HG03159 (cell line): ENCODE measurements at regions not wholly inside any gene's neighbourhood (a gene's known extent, or its start where the extent isn't known, plus 50 kb on each side); places are given as distances from the start of the nearest gene placed in this dataset.

Experiments used
- ATAC-seq: cut with Tn5 transposase; IDR thresholded peaks from one replicate; pipeline ENCODE4 v1.9.1; 2021; ENCODE audit warnings: mild to moderate bottlenecking, moderate library complexity; ENCODE audit not compliant: unreplicated experiment

DNA sequence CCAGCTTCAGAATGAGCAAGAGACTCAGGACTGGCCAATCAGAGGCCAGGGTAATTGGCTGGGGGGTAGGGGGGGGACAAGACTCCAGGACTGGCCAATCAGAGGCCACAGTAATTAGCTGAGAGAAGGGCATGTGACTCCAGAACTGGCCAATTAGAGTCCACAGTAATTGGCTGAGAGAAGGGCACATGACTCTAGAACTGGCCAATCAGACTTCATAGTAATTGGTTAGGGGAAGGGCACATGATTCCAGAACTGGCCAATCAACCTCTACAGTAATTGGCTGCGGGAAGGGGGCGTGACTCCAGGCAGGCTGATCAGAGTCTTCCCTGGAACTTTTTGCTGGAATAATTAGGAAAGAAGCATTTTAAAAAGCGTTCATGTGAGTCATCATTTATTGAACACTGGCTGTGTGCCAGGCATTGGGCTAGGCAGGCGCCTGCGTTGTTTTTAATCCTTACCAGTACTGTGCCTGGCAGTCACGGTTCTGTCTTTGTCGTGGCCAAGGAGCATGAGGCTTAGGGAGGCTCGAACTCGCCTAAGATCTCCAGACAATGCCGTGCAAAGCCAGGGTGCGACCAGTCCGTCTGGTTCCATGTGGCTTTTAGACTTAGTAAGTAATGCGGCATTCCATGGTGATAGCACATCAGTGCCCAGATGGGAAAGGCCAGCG is 508.1 kb downstream of the TBC1D22A start:
- ATAC-seq, result no peak

DNA sequence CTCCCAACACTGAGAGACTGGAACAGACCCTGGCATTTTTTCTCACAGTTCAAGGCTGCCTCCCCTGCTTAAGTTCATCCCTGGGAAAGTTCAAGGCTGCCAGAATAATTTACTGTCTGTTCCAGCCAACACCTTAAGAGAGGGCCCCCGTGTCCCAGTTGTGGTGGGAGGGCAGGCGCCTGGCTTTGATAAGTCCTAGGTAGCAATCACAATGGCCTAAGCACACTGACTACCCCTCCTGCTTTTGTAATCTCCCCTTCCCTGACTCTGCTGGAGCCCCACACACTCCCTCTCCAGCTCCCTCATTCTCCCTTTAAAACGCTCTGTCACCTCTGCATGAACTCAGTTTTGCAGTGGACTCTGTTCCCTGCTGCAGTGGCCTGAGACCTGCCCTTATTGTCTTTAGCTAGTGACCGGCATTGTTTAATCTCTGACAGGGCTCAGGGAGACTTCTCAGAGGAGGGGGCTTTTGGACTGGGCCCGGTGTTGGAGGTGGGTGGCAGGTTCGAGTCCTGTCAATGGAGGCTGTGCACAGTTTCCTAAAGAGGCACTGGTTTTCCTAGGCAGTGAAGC is 507.2 kb downstream of the TBC1D22A start:
- no peak for ATAC-seq

DNA sequence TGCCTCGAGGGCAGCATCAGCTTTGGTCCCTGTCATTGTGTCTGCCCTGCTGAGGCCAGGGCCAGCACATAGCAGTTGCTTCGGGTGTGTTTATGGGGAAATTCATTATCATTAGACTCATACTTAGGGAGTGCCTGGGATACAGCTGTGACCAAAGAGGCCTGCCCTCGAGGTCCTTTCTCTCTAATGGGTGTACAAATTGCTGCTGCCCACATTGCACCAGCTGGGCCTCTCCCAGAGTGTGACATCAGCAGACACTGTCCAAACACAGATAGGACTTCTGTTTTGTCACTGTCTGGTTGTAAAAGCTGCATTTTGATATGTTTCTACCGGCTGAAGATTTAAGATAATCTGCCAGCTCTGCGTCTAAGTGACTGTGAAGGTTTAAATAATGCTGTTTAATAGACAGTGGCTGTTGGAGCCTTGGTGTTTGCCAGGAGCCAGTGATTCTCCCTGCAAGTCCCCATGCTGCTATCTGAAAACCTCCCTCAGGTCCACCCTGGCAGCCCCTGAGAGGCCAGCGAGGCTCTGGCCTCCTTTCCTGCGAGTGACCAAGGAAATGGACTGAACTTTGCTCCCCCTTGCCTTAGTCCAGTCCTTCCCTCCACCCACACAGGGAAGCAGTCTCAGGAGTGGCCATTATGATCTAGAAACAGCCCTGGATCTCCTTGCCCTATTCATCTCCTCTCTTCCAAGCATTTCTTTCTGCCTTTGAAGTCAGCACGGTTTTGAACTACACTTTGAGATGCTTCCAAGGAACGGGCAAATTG is 505.2 kb downstream of the TBC1D22A start:
- ATAC-seq, result no peak

DNA sequence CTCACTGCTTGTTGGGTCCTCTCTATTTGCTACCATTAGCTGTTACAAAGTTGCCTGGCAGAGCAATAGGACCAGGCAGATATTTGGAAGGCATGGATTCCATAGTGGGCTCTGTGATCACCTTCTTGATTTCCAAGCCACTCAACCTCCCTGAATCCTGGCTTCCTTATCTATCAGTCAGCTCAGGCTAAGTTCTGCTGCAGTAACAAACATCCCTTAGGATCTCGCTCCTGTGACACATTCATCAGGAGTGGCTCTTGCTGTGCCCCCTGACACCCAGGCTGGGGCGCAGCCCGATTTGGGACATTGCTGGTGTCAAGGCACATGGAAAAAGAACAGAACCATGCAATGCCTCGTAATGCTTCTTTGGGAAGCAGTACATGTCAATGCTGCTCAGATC is 503.9 kb downstream of the TBC1D22A start:
- no peak for ATAC-seq

DNA sequence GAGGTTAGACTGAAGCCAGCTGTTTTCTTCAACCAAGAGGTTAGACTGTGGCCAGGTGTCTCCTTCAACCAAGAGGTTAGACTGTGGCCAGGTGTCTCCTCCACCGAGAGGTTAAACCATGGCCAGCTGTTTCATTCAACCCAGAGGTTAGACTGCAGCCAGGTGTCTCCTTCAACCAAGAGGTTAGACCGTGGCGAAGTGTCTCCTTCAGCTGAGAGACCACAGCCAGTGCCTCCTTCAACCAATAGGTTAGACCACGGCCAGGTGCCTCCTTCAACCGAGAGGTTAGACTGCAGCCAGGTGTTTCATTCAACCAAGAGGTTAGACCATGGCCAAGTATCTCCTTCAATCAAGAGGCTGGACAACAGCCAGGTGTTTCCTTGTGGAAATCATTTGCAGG is 498.1 kb downstream of the TBC1D22A start:
- ATAC-seq, result no peak

DNA sequence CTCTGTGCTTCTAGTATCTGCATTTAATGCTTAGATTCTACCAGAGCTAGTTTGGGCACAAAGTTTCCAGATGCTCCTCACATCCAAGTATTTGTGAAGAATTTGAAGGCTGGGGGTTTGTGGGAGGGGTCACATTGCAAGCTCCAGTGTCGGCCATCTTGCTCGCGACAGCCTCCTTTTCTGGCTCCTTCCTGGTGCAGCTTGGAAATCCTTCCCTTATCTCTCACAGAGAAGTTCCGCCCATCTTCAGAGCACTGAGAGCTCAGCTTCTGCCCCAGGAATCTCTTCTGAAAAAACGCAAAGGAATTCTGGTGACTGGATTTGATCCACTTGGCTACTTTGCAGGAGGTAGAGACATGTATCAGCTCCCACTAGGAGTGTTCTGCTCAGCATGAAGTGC is 497.5 kb downstream of the TBC1D22A start:
- no peak for ATAC-seq

DNA sequence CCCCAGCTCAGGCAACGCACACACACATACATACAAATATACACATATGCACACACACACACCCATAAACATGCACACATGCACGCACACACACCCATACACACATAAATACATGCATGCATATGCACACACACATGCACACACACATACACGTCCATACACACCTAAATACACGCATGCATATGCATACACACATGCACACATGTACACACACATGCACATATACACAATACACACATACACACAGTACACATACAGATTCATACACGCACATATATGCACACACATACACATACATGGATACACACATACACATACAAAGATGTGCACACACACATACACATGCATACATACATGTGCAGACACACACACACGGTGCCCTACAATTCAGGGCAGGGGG is 496.6 kb downstream of the TBC1D22A start:
- no peak for ATAC-seq

DNA sequence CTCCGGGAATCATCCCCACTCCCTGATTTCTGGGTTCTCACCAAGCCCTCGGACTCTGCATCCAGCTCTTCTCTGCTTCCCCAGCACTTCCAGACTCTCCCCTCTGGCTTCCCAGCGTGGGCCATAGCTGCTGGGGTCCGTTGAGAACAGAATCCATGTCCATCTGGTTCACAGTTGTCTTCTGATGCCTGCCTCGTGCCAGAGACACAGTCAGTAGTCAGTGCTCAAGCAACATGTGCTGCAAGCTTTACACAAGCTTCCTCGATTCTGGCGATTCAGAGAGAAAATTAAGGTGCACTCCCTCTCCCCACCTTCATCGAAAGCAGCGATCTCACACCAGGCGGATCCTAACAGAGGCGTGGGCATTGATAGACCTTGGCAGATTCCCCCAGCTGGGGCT is 495.5 kb downstream of the TBC1D22A start:
- no peak for ATAC-seq

DNA sequence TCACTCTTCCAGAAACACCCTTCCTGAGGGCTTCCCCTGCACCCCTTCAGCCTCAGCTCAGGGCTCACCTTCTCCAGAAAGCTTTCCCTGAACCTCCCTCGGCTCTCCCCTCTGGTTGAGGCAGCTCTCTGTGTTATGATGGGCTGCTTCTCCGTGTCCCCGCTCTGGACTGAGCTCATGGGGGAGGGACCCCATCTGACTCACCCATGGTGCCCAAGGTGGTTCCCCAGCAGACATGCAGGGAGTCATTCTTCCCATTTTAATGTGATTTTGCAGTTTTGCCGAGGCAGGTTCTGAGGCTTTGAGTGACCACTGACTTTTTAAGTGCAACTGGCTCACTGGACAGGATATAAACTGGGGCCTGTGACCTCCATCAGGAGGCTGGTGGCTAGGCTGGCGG is 495.1 kb downstream of the TBC1D22A start:
- ATAC-seq, result no peak

DNA sequence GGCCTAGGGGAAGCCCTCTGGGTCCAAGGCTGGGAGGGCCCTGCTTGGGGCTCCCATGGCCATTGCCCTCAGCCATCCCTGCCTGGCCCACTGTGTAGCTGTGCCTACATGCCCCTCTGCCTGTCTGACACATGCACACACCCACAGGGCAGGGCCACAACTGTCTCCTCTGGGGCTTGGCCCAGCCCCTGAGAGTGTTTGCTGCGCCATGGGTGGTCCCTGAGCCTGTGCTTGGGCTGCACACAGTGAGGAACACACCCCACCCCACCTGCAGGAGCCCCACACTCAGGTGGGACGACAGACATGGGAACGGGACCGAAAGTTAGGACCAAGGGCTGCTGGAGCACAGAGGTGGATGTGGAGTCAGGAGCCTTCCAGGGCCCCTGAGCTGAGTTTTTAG is 489.5 kb downstream of the TBC1D22A start:
- no peak for ATAC-seq

DNA sequence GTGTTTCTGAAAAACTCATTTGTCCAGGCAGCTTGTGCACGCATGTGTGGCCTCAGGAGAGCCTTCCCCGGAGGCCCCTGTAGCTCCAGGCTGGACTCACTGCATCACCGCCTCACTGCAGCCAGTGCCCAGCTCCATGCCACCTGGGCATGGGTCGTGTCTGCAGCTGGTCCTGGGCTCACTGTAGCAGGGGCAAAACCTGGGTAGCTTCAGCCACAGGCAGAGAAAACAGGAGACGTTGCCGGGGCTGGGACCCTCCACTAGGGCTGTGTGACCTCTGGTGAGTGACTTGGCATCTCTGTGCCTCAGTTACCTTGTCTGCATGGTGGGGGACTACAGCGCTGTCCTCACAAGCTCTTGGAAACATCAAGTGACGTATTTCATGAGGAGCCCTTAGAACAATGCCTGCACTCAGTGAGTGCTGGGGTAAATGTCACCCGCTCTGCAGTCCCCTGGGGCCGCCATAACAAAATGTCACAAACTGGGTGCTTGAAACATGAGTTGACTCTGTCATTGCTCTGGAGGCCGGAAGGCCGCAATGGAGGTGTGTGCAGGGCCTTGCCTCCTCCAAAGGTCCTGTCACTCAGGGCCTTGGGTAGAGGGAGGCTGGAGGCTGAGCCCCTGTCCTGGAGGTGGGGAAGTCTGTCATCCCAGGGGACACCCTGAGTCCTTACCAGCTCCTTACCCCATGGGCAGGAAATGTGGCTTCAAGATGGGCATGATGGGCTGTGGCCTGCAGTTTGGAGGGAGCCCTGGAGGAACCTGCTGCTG is 488.7 kb downstream of the TBC1D22A start:
- ATAC-seq, result no peak

DNA sequence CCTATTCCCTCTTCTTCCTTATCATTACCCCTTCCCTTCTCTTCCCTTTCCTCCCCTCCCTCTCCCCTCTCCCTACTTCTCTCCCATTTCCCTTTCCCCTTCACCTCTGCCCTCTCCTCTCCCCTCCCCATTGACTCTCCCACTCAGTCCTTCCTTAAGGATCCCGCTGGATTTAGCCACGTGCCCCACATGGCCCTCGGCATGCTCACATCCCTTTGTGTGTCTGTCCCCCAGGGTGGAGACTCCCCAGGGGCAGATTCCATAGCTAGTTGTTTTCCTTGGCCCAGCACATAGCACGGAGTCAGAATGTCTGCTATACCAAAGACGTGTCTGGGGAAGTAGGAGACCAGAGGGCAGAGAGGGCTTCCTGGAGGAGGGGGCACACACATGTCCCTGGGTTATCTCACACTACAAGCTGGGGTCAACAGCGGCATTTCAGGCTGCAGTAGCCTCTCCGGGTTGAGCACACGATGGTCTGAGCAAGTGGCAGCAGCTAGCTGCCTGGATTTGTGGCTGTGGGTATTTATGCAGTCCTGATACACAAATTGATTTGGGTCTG is 487.0 kb downstream of the TBC1D22A start:
- ATAC-seq, result no peak

DNA sequence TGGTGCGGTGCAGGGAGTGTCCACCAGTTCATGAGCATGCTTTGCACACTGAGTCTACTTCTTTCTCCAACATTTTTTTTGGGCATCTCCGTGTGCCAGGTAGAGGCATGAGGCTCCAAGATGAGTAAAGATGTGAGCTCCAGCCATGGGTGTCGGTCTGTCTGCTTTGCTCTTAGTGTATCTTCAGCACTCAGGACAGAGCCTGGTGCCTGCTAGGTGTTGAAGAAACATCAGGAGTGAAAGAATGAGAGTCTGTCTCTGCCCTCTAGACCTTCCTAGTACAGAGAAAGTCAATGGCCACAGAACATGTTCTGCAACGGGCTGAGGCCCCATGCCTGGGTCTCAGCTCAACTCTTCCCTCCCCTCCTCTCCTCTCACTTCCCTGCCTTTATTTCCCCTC is 486.5 kb downstream of the TBC1D22A start:
- ATAC-seq, result no peak

DNA sequence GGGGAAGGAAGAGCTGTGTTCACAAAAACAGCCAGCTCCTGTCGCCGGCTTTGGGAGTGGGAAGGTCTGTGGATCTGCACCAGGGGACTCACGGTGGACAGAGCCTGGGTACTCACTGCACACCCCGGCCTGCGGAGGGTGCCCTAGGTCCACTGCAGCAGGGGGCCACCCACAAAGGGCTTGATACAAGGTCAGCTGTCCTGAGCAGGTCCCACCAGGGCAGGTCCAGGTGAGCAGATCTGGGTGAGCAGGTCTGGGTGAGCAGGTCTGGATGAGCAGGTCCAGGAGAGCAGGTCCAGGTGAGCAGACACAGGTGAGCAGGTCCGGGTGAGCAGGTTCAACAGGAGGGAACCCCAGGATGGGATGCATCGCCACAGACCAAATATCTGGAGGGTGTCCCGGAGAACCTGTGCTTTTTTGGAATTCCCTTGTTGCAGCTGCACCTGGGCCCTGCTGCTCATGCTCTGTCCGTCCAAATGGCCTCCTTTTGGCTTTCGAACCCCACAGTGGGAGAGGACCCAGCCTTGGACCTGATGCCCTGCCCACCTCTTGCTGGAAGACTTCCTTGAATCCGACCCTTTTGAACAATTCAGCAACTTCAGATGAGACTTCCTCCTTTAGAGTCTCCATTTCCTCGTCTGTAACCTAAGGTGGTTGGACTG is 485.3 kb downstream of the TBC1D22A start:
- no peak for ATAC-seq

DNA sequence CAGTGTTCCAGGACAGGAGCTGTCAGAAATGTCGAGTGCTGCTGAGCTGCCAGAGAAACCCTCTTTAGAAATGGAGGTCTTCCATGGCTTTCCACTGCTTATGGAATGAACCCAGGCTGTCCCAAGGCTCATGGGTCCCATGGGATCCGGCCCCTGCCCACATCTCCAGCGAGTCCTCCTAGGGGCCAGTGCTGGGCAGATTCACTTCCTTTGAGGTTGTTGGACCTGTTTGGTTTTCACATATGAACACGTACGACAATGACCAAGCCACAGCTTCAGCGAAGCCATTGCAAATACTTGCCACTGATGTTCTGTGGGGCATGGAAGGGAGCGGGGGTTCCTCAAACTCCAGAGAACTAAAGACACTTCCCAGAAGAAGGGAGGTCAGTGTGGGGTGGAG is 483.3 kb downstream of the TBC1D22A start:
- no peak for ATAC-seq

DNA sequence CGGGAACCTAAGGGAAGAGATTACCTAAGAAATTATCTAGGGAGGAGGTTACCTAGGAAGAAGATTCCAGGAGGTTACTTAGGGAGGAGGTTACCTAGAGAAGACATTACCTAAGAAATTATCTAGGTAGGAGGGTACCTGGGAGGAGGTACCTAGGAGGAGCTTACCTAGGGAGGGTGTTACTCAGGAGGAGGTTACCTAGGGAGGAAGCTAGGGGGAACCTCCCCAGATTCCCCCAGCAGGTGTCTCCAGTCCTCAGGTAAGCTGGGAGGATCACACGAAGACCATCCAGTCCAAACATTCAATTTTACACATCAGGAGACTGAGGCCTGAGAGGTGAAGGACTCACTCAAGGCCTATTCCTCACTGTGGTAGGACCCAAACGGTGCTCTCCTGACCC is 482.8 kb downstream of the TBC1D22A start:
- ATAC-seq, result no peak

DNA sequence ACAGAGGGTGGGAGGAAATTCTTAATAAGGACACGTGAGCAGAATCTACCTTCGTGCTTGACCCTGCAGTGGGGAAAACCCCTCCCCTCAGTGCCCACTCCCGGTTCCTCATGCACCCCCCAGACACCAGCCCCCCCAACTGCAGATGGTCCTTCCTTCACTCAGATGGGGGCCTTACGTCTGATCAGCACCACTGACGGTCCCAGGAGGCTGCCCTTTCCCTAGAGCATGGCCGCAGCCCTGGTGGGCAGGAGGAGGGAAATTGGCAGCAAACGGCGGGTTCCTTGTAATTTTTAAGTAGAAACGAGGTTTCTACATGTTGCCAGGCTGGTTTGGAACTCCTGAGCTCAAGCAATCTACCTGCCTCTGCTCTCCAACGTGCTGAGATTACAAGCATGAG is 477.7 kb downstream of the TBC1D22A start:
- ATAC-seq, result no peak

DNA sequence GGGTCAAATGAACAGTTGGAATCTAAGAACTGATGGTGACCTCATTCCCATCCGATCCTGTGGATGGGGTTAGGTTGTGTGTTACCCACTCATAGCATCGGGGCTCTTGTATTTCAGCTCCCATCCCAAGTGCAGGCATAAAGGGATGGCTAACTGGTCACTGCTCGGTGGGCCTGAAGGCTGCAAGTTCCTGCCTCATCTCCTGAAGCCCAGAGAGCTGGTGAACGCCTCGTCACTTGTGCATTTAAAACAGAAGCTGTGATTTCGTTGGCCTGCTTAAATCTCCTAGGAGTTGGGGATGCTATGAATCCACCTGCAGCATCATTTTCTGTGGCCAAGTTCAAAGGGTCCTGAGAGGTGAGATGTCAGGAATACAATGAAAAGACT is 477.0 kb downstream of the TBC1D22A start:
- no peak for ATAC-seq

DNA sequence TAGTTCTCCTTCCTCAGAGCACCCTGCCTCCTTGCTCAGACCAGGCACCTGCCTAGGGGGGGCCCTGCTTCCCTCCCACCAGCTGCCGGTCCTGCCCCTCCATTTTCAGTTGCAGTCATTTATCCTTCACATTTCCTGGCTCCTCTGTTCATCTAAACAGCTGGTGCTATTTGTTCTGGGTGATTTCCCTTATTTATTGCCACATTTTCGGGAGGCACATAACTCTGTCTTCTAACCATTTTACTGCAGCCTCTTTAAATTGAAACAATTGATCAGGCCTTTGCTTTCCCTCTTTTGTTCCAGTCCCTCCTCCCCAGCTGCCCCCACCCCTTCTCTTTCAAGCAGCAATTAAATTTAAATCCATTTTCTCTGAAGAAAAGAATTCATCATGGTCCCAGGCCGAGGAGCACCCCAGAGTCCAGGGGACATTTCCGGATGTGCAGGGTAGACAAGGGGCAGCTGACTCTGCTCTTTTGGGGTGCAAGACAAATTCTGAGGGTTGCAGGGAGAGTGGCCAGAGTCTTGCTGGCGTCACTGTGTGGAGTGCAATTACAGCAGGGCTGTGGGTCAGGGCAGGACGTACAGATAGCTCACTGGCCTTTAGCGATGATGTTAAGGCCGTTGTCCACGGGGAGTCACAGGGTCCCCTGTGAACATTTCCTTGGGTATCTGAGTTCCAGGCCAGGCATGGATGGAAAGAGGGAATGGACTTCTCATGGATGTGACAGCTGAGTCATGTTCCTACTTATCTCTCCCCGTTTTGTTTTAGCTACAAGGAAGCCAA is 476.4 kb downstream of the TBC1D22A start:
- ATAC-seq, result no peak

DNA sequence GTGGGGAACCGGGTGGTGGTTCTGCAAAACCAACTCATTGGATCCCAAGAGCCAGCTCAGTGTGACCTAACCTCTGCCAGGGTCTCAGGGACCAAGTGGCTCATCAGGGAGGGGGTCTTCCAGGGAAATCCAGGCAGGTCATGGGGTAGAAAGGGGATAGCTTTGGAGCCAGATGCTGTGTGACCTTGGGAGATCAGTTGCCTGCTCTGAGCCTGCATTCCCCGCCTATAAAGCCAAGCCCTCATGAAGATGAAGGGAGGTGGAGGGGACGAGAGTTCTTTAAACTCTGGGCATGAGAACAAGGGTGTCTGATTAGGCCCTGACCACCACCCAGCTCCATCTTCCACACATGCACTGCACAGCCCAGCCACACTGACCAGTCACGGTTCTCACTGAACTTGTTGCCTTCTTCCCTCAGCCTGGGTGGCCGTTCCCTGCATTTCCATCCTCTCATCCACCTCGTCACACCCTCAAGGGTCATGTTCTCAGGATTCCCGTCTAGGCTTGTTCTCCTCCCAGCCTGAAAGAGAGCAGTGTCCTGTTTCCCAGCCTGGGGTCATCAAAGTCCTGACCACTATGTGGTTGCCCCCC is 475.5 kb downstream of the TBC1D22A start:
- no peak for ATAC-seq
